GM23338 (cell line): ENCODE measurements at regions not wholly inside any gene's neighbourhood (a gene's known extent, or its start where the extent isn't known, plus 50 kb on each side); places are given as distances from the start of the nearest gene placed in this dataset.

Experiments used
- CREB1 ChIP-seq: fragments of 250-450 bp; sonication (Bioruptor Pico); IDR thresholded peaks from 2 replicates; pipeline ENCODE4 v1.5.0; 2020; ENCODE audit warnings: low read depth, mild to moderate bottlenecking, moderate library complexity
- CTCF ChIP-seq, 2 experiments: fragments of 200-600 bp in 1 of 2; sonication (generic) in 1 of 2; conservative IDR thresholded peaks; 2 replicates each; pipeline versions ENCODE4 v1.5.1 to v1.6.1; 2016 to 2017; ENCODE audit warnings: antibody characterized with exemption in 2 of 2, low read depth in 2 of 2, mild to moderate bottlenecking in 2 of 2, moderate library complexity in 1 of 2
- ETS1 ChIP-seq: IDR thresholded peaks from 2 replicates; pipeline ENCODE4 v1.6.1; 2016; ENCODE audit warnings: antibody characterized with exemption
- EZH2 ChIP-seq: fragments of 200-600 bp; sonication (generic); IDR thresholded peaks from one replicate; pipeline ENCODE4 v1.8.0; 2017; ENCODE audit warnings: antibody characterized with exemption, mild to moderate bottlenecking, low read depth; ENCODE audit not compliant: unreplicated experiment
- EZH2phosphoT487 ChIP-seq: fragments of 200-600 bp; sonication (generic); IDR thresholded peaks from one replicate; pipeline ENCODE4 v1.8.1; 2018; ENCODE audit warnings: antibody characterized with exemption; ENCODE audit not compliant: unreplicated experiment
- POLR2AphosphoS5 ChIP-seq: IDR thresholded peaks from 2 replicates; pipeline ENCODE4 v1.6.1; 2016; ENCODE audit warnings: antibody characterized with exemption, low read depth
- REST ChIP-seq: IDR thresholded peaks from one replicate; pipeline ENCODE4 v1.6.1; 2018; ENCODE audit warnings: antibody characterized with exemption; ENCODE audit not compliant: unreplicated experiment

GRCh38 chr13:67574320-67575233 is 344.4 kb upstream of the PCDH9 start:
- no peak for TF ChIP-seq CTCF (conservative IDR thresholded peaks at IDR 0.05; ENCODE audit: low read depth in 2 of 2)
- TF ChIP-seq EZH2: no peak
- no peak for TF ChIP-seq POLR2AphosphoS5
- no peak for TF ChIP-seq CREB1 (CRISPR knock-in tag)
- no peak for TF ChIP-seq REST
- no peak for TF ChIP-seq EZH2phosphoT487
- TF ChIP-seq ETS1: no peak
